ENCODE measurements at regions not wholly inside any gene's neighbourhood (a gene's known extent, or its start where the extent isn't known, plus 50 kb on each side); places are given as distances from the start of the nearest gene placed in this dataset.
"Not testable (repeated sequence)": the region's sequence is repeated elsewhere in the genome, so short reads cannot be mapped to it uniquely, and the experiment has no call there.

- H3K27ac ChIP-seq (ENCODE audit: low read length); H3K36me3 Mint-ChIP-seq; H3K9me3 ChIP-seq; CTCF ChIA-PET; H3K4me3 ChIP-seq (ENCODE audit: control insufficient read depth in 1 of 2, extremely low read depth in 1 of 2, low read length in 1 of 2); H3K4me1 ChIP-seq (ENCODE audit: control insufficient read depth in 1 of 2, extremely low read depth in 1 of 2, insufficient read depth in 2 of 2, low read length in 2 of 2); H3K27ac Mint-ChIP-seq; H3K4me1 Mint-ChIP-seq; ATAC-seq (replicated peaks in 1 of 4); H3K27me3 ChIP-seq (replicated peaks in 1 of 2; ENCODE audit: control insufficient read depth in 2 of 2, extremely low read depth in 1 of 2, insufficient read depth in 2 of 2, low read length in 1 of 2); H3K27me3 Mint-ChIP-seq; POLR2A ChIA-PET; H3K36me3 ChIP-seq (ENCODE audit: control insufficient read depth in 2 of 2, extremely low read depth in 1 of 2, insufficient read depth in 1 of 2, low read length in 1 of 2); H3K4me3 Mint-ChIP-seq: not testable (repeated sequence)
- WGBS (ENCODE audit: insufficient coverage): 83% methylated on average over 23 of the region's 23 CpGs
- H3K9me3 Mint-ChIP-seq: peaks cover 7 to 11% (median 10%) of the 10 kb centered on the region in 3 donors
- peak in 2 of 35 experiments; percentile 19 to 34 for DNase-seq
These were observed 225.7 kb downstream of the SHCBP1 start for GRCh38 chr16:46395391-46395921.

- H3K4me1 Mint-ChIP-seq; H3K36me3 ChIP-seq (ENCODE audit: control insufficient read depth in 2 of 2, extremely low read depth in 1 of 2, insufficient read depth in 1 of 2, low read length in 1 of 2); CTCF ChIA-PET; H3K27me3 Mint-ChIP-seq; H3K4me3 ChIP-seq (ENCODE audit: control insufficient read depth in 1 of 2, extremely low read depth in 1 of 2, low read length in 1 of 2); ATAC-seq (replicated peaks in 1 of 4); H3K36me3 Mint-ChIP-seq; H3K27me3 ChIP-seq (replicated peaks in 1 of 2; ENCODE audit: control insufficient read depth in 2 of 2, extremely low read depth in 1 of 2, insufficient read depth in 2 of 2, low read length in 1 of 2); H3K4me3 Mint-ChIP-seq; H3K9me3 ChIP-seq; POLR2A ChIA-PET; H3K27ac Mint-ChIP-seq; H3K27ac ChIP-seq (ENCODE audit: low read length); H3K4me1 ChIP-seq (ENCODE audit: control insufficient read depth in 1 of 2, extremely low read depth in 1 of 2, insufficient read depth in 2 of 2, low read length in 2 of 2); DNase-seq: not testable (repeated sequence)
- peaks cover 7 to 11% (median 10%) of the 10 kb centered on the region in 3 donors for H3K9me3 Mint-ChIP-seq
- WGBS (ENCODE audit: insufficient coverage): 87% methylated on average over 11 of the region's 17 CpGs
These were observed 226.2 kb downstream of the SHCBP1 start for GRCh38 chr16:46394963-46395362.

GRCh38 chr16:46394149-46394548, 227.0 kb downstream of the SHCBP1 start:
- POLR2A ChIA-PET: not testable (repeated sequence)

GRCh38 chr16:46392930-46393722, 228.1 kb downstream of the SHCBP1 start:
- H3K9me3 ChIP-seq: peaks cover 11% of the 10 kb centered on the region
- H3K4me3 ChIP-seq (ENCODE audit: control insufficient read depth in 1 of 2, extremely low read depth in 1 of 2, low read length in 1 of 2); ATAC-seq (replicated peaks in 1 of 4); H3K27ac ChIP-seq (ENCODE audit: low read length); H3K4me1 ChIP-seq (ENCODE audit: control insufficient read depth in 1 of 2, extremely low read depth in 1 of 2, insufficient read depth in 2 of 2, low read length in 2 of 2); H3K27ac Mint-ChIP-seq; CTCF ChIA-PET; H3K4me1 Mint-ChIP-seq; POLR2A ChIA-PET; H3K36me3 ChIP-seq (ENCODE audit: control insufficient read depth in 2 of 2, extremely low read depth in 1 of 2, insufficient read depth in 1 of 2, low read length in 1 of 2); H3K27me3 ChIP-seq (replicated peaks in 1 of 2; ENCODE audit: control insufficient read depth in 2 of 2, extremely low read depth in 1 of 2, insufficient read depth in 2 of 2, low read length in 1 of 2); H3K4me3 Mint-ChIP-seq; H3K27me3 Mint-ChIP-seq; H3K36me3 Mint-ChIP-seq: not testable (repeated sequence)
- H3K9me3 Mint-ChIP-seq: peaks cover 7 to 11% (median 10%) of the 10 kb centered on the region in 3 donors
- peak in 4 of 35 experiments; percentile 23 to 48 (median 38) for DNase-seq
- WGBS (ENCODE audit: insufficient coverage): 76% methylated on average over 19 of the region's 26 CpGs

More at GRCh38 chr16:46394149-46394548, 227.0 kb downstream of the SHCBP1 start:
- H3K27me3 Mint-ChIP-seq; H3K36me3 ChIP-seq (ENCODE audit: control insufficient read depth in 2 of 2, extremely low read depth in 1 of 2, insufficient read depth in 1 of 2, low read length in 1 of 2); H3K4me3 ChIP-seq (ENCODE audit: control insufficient read depth in 1 of 2, extremely low read depth in 1 of 2, low read length in 1 of 2); H3K4me1 Mint-ChIP-seq; H3K27ac Mint-ChIP-seq; H3K27ac ChIP-seq (ENCODE audit: low read length); ATAC-seq (replicated peaks in 1 of 4); H3K36me3 Mint-ChIP-seq; H3K4me3 Mint-ChIP-seq; CTCF ChIA-PET; H3K4me1 ChIP-seq (ENCODE audit: control insufficient read depth in 1 of 2, extremely low read depth in 1 of 2, insufficient read depth in 2 of 2, low read length in 2 of 2); DNase-seq; H3K27me3 ChIP-seq (replicated peaks in 1 of 2; ENCODE audit: control insufficient read depth in 2 of 2, extremely low read depth in 1 of 2, insufficient read depth in 2 of 2, low read length in 1 of 2): not testable (repeated sequence)
- WGBS (ENCODE audit: insufficient coverage): 71% methylated on average over 18 of the region's 18 CpGs
- H3K9me3 Mint-ChIP-seq: peaks cover 7 to 11% (median 10%) of the 10 kb centered on the region in 3 donors
- H3K9me3 ChIP-seq: peaks cover 11% of the 10 kb centered on the region

GRCh38 chr16:46390660-46391462, 230.3 kb downstream of the SHCBP1 start:
- CTCF ChIA-PET; POLR2A ChIA-PET; H3K4me1 ChIP-seq (ENCODE audit: control insufficient read depth in 1 of 2, extremely low read depth in 1 of 2, insufficient read depth in 2 of 2, low read length in 2 of 2); H3K4me3 Mint-ChIP-seq; H3K4me1 Mint-ChIP-seq; ATAC-seq (replicated peaks in 1 of 4); H3K36me3 ChIP-seq (ENCODE audit: control insufficient read depth in 2 of 2, extremely low read depth in 1 of 2, insufficient read depth in 1 of 2, low read length in 1 of 2); H3K27ac Mint-ChIP-seq; H3K36me3 Mint-ChIP-seq; H3K27ac ChIP-seq (ENCODE audit: low read length); H3K27me3 ChIP-seq (replicated peaks in 1 of 2; ENCODE audit: control insufficient read depth in 2 of 2, extremely low read depth in 1 of 2, insufficient read depth in 2 of 2, low read length in 1 of 2); H3K4me3 ChIP-seq (ENCODE audit: control insufficient read depth in 1 of 2, extremely low read depth in 1 of 2, low read length in 1 of 2); H3K27me3 Mint-ChIP-seq: not testable (repeated sequence)
- WGBS (ENCODE audit: insufficient coverage): 82% methylated on average over 29 of the region's 29 CpGs
- peaks cover 18% of the 10 kb centered on the region for H3K9me3 ChIP-seq
- peaks cover 10 to 19% (median 18%) of the 10 kb centered on the region in 3 donors for H3K9me3 Mint-ChIP-seq
- peak in 6 of 35 experiments; percentile 14 to 73 (median 42) for DNase-seq

- ATAC-seq (replicated peaks in 1 of 4); H3K36me3 Mint-ChIP-seq; H3K4me3 ChIP-seq (ENCODE audit: control insufficient read depth in 1 of 2, extremely low read depth in 1 of 2, low read length in 1 of 2); H3K4me1 ChIP-seq (ENCODE audit: control insufficient read depth in 1 of 2, extremely low read depth in 1 of 2, insufficient read depth in 2 of 2, low read length in 2 of 2); H3K4me3 Mint-ChIP-seq; H3K4me1 Mint-ChIP-seq; H3K27me3 ChIP-seq (replicated peaks in 1 of 2; ENCODE audit: control insufficient read depth in 2 of 2, extremely low read depth in 1 of 2, insufficient read depth in 2 of 2, low read length in 1 of 2); H3K27ac Mint-ChIP-seq; H3K27me3 Mint-ChIP-seq; H3K27ac ChIP-seq (ENCODE audit: low read length); H3K36me3 ChIP-seq (ENCODE audit: control insufficient read depth in 2 of 2, extremely low read depth in 1 of 2, insufficient read depth in 1 of 2, low read length in 1 of 2); CTCF ChIA-PET; POLR2A ChIA-PET: not testable (repeated sequence)
- DNase-seq: peak in 26 of 35 experiments; percentile 7 to 94 (median 54)
- WGBS (ENCODE audit: insufficient coverage): 80% methylated on average over 20 of the region's 20 CpGs
- peaks cover 8 to 16% (median 14%) of the 10 kb centered on the region in 3 donors for H3K9me3 Mint-ChIP-seq
- H3K9me3 ChIP-seq: peaks cover 16% of the 10 kb centered on the region
These were observed 231.6 kb downstream of the SHCBP1 start for GRCh38 chr16:46389561-46390041.

All from T-cell (primary cell).